ENCODE measurements at regions not wholly inside any gene's neighbourhood (a gene's known extent, or its start where the extent isn't known, plus 50 kb on each side); places are given as distances from the start of the nearest gene placed in this dataset.

DNA sequence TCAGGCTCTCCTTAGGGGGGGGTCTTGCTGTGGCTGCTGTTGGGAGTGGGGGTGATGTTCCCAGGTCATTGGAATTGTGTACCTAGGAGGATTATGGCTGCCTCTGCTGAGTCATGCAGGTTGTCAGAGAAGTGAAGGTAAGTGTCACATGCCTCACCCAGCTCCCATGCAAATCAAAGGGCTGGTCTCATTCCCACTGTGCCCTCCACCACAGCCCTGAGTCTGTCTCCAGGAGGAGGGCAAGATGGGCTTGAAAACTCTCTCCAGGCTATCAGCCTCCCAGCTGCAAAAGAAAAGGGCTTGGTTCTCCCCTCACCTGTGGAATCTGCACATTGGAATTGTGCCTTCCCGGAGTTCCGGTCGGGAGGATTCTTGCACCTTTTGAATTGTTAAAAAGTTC is 580.5 kb downstream of the NSUN3 start:
- no peak for TF ChIP-seq KAT7 (CRISPR knock-in tag; IDR thresholded peaks at IDR 0.05; ENCODE audit: borderline replicate concordance)
- no peak for TF ChIP-seq EZH2 (IDR thresholded peaks at IDR 0.05; ENCODE audit: borderline replicate concordance, low read depth, low read length)
- no peak for TF ChIP-seq E2F1 (CRISPR knock-in tag; IDR thresholded peaks at IDR 0.05)

All from K562 (cell line).